Stomach (tissue), 4 donors: ENCODE measurements at regions not wholly inside any gene's neighbourhood (a gene's known extent, or its start where the extent isn't known, plus 50 kb on each side); places are given as distances from the start of the nearest gene placed in this dataset.

ENCODE experiments used
- CTCF ChIP-seq, 7 experiments: fragments of 450-650 bp in 4 of 7; fragments of 200-600 bp in 3 of 7; sonication (generic) in 3 of 7; IDR thresholded peaks; one replicate each; pipeline ENCODE4 v1.5.1; 2016 to 2019; ENCODE audit warnings: antibody characterized with exemption in 7 of 7, control low read depth in 2 of 7, mild to moderate bottlenecking in 1 of 7
- POLR2A ChIP-seq, 4 donors: fragments of 450-650 bp; IDR thresholded peaks; one replicate each; pipeline ENCODE4 v1.6.1; 2016; ENCODE audit warnings: antibody characterized with exemption in 4 of 4, control low read depth in 2 of 4, mild to moderate bottlenecking in 1 of 4, moderate library complexity in 1 of 4

- TF ChIP-seq CTCF (IDR thresholded peaks at IDR 0.05) (no peak), POLR2A (IDR thresholded peaks at IDR 0.05) (no peak)
These were observed 927.4 kb downstream of the EFNB2 start for GRCh38 chr13:105608104-105608503.
